Caco-2 (cell line): ENCODE measurements at regions not wholly inside any gene's neighbourhood (a gene's known extent, or its start where the extent isn't known, plus 50 kb on each side); places are given as distances from the start of the nearest gene placed in this dataset.

ENCODE experiments used
- BruUV-seq: library from RNA; stranded (reverse); fragments of 400-500 nt; replicated peaks from 2 replicates; lab custom pipeline; 2021; lab: Mats Ljungman, UMichigan
- CTCF ChIA-PET: fragments of 300-600 bp; sonication (Branson Sonifier 250); formaldehyde crosslinking; loops from one replicate; lab custom pipeline; 2022; ENCODE audit warnings: antibody characterized with exemption; lab: Charles Lee
- POLR2A ChIA-PET: fragments of 300-600 bp; sonication (Branson Sonifier 250); formaldehyde crosslinking; loops from one replicate; lab custom pipeline; 2022; ENCODE audit warnings: antibody characterized with exemption; lab: Charles Lee
- DNase-seq, 2 experiments: peaks; one replicate each; pipeline versions ENCODE4 v3.0.0 to v3.0.0-alpha.2; 2020 to 2022
- H3K27me3 ChIP-seq: replicated peaks from 2 replicates; pipeline ENCODE4 v1.6.0; 2011; ENCODE audit warnings: low read length; ENCODE audit not compliant: control insufficient read depth, insufficient read depth
- H3K36me3 ChIP-seq: 2 replicates; pipeline ENCODE4 v1.5.1; 2011; ENCODE audit warnings: low read length; ENCODE audit not compliant: control insufficient read depth, insufficient read depth
- H3K4me1 ChIP-seq: fragments of 250-450 bp; sonication (Bioruptor Pico); 2 replicates; pipeline ENCODE4 v1.5.1; 2020; ENCODE audit warnings: mild to moderate bottlenecking
- H3K4me3 ChIP-seq: 2 replicates; pipeline ENCODE4 v1.5.1; 2011; ENCODE audit warnings: low read depth, mild to moderate bottlenecking, control low read depth, low read length
- H3K9me3 ChIP-seq: fragments of 250-450 bp; sonication (Bioruptor Pico); 2 replicates; pipeline ENCODE4 v1.5.1; 2020; ENCODE audit warnings: mild to moderate bottlenecking, moderate library complexity
- H3K27ac Mint-ChIP-seq: one replicate; pipeline ENCODE4 v1.8.0; 2022; ENCODE audit warnings: mixed read lengths; ENCODE audit not compliant: unreplicated experiment
- H3K27me3 Mint-ChIP-seq: one replicate; pipeline ENCODE4 v1.8.0; 2022; ENCODE audit warnings: mixed read lengths; ENCODE audit not compliant: insufficient read depth, unreplicated experiment
- H3K36me3 Mint-ChIP-seq: one replicate; pipeline ENCODE4 v1.8.0; 2022; ENCODE audit warnings: mild to moderate bottlenecking, mixed read lengths; ENCODE audit not compliant: insufficient read depth, unreplicated experiment
- H3K4me1 Mint-ChIP-seq: one replicate; pipeline ENCODE4 v1.8.0; 2022; ENCODE audit warnings: low read depth, mixed read lengths; ENCODE audit not compliant: unreplicated experiment
- H3K4me3 Mint-ChIP-seq: one replicate; pipeline ENCODE4 v1.8.0; 2022; ENCODE audit warnings: mild to moderate bottlenecking, moderate library complexity, mixed read lengths; ENCODE audit not compliant: unreplicated experiment
- H3K9me3 Mint-ChIP-seq: one replicate; pipeline ENCODE4 v1.8.0; 2022; ENCODE audit warnings: mixed read lengths; ENCODE audit not compliant: unreplicated experiment
- intact Hi-C: fragments of 100-400 bp; cut with micrococcal nuclease; formaldehyde crosslinking; loops from one replicate; pipeline ENCODE4 v1.10.0; 2022; ENCODE audit not compliant: unreplicated experiment
- TF ChIP-seq, protein P1 (sequence below), 2 experiments: fragments of 200-600 bp in 1 of 2; IDR thresholded peaks; 1 replicate in 1 of 2; 2 replicates in 1 of 2; pipeline versions ENCODE4 v1.5.1 to v1.8.0; 2011 to 2022; ENCODE audit warnings: antibody characterized with exemption in 1 of 2, control low read depth in 1 of 2, inconsistent platforms in 1 of 2, low read depth in 1 of 2, low read length in 1 of 2, mild to moderate bottlenecking in 1 of 2, moderate library complexity in 1 of 2; ENCODE audit not compliant: insufficient read depth in 1 of 2, severe bottlenecking in 1 of 2, unreplicated experiment in 1 of 2

DNA sequence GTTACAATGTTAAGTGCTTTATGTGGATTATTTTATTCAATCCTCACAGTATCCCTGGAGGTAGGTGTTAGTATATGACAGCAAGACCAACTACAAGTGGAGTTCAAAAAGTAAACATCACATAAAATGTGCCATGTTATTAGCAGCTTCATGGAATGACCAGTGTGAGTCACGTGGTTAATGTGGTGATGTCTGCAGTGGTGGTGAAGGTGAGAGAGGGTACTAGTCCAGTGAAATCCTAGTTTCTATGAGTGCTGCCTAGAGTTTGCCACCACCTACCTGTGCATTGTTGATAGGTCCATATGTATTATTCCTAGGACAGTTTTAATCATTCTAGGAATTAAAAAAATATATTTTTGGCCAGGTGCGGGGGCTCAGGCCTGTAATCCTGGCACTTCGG lies 865.2 kb upstream of the DDX18 start:
- TF ChIP-seq, protein P1, sequence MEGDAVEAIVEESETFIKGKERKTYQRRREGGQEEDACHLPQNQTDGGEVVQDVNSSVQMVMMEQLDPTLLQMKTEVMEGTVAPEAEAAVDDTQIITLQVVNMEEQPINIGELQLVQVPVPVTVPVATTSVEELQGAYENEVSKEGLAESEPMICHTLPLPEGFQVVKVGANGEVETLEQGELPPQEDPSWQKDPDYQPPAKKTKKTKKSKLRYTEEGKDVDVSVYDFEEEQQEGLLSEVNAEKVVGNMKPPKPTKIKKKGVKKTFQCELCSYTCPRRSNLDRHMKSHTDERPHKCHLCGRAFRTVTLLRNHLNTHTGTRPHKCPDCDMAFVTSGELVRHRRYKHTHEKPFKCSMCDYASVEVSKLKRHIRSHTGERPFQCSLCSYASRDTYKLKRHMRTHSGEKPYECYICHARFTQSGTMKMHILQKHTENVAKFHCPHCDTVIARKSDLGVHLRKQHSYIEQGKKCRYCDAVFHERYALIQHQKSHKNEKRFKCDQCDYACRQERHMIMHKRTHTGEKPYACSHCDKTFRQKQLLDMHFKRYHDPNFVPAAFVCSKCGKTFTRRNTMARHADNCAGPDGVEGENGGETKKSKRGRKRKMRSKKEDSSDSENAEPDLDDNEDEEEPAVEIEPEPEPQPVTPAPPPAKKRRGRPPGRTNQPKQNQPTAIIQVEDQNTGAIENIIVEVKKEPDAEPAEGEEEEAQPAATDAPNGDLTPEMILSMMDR (IDR thresholded peaks at IDR 0.05; ENCODE audit: insufficient read depth in 1 of 2, low read depth in 1 of 2, low read length in 1 of 2, severe bottlenecking in 1 of 2, unreplicated experiment in 1 of 2) = no peak

DNA sequence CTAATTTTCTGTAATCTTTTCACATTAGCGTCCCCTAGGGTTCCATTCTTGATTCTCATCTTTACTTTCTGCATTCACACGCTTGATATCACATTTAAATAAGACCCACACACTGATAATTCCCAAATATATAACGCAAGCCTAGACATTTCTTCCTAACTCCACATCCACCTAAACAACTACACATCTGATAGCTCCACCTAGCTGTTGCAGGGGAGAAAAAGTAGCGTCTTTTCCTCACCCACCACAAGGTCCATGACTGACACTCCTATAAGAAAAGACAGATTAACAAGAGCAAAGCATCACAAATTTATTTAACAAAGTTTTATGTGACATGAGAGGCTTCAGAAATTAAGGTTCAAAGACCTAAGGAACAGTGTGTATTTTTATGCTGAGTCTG lies 862.2 kb upstream of the DDX18 start:
- CTCF ChIA-PET = no interaction called here

More for the DNA sequence above, 865.2 kb upstream of the DDX18 start:
- H3K36me3 Mint-ChIP-seq = no peaks in the 10 kb centered on the region
- intact Hi-C loops = no loop called here
- POLR2A ChIA-PET = no interaction called here
- H3K9me3 ChIP-seq = no peaks in the 10 kb centered on the region
- no peaks in the 10 kb centered on the region for H3K27me3 ChIP-seq
- CTCF ChIA-PET = no interaction called here
- no peak overlapping the region for H3K4me3 ChIP-seq
- no peak overlapping the region for H3K27ac Mint-ChIP-seq
- no peaks in the 10 kb centered on the region for H3K36me3 ChIP-seq
- no peak for DNase-seq
- H3K9me3 Mint-ChIP-seq = no peaks in the 10 kb centered on the region
- no peaks in the 10 kb centered on the region for H3K4me1 ChIP-seq
- no peaks in the 10 kb centered on the region for H3K4me1 Mint-ChIP-seq
- no peak overlapping the region for H3K4me3 Mint-ChIP-seq
- no TSS peak for BruUV-seq
- no peaks in the 10 kb centered on the region for H3K27me3 Mint-ChIP-seq

DNA sequence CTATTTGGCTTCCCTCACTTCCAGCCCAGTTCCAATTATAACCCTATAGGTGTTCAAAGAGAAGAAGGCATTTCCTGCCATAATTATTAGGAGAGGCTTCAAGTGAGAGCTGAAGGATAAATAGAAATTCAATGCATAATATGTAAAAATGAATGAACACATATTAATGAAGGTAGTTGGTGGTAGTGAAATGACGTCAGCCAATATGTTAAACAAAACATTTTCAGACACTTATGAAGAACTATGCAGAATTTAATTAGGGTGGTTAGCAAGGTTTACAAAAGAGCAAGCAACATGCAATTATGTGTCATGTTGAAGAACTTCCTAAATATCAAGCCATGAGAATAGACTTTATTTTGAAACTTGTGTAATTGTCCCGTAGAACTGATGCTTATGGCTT lies 858.8 kb upstream of the DDX18 start:
- Histone ChIP-seq H3K4me1 (no peaks in the 10 kb centered on the region), H3K4me3 (no peak overlapping the region), H3K36me3 (no peaks in the 10 kb centered on the region), H3K9me3 (peaks cover 5% of the 10 kb centered on the region; the same call in 1 of the 2 replicates), H3K27me3 (no peaks in the 10 kb centered on the region)
- no peaks in the 10 kb centered on the region for H3K36me3 Mint-ChIP-seq
- TF ChIP-seq, protein P1 (IDR thresholded peaks at IDR 0.05; ENCODE audit: insufficient read depth in 1 of 2, low read depth in 1 of 2, low read length in 1 of 2, severe bottlenecking in 1 of 2, unreplicated experiment in 1 of 2) = no peak
- no peak overlapping the region for H3K4me3 Mint-ChIP-seq
- BruUV-seq = no TSS peak
- intact Hi-C loops = no loop called here
- no peak overlapping the region for H3K27ac Mint-ChIP-seq
- H3K27me3 Mint-ChIP-seq = no peaks in the 10 kb centered on the region
- H3K4me1 Mint-ChIP-seq = no peaks in the 10 kb centered on the region
- CTCF ChIA-PET = no interaction called here
- POLR2A ChIA-PET = no interaction called here
- H3K9me3 Mint-ChIP-seq = peaks cover 16% of the 10 kb centered on the region
- no peak for DNase-seq

More for the DNA sequence above, 862.2 kb upstream of the DDX18 start:
- H3K27me3 ChIP-seq = no peaks in the 10 kb centered on the region
- peaks cover 5% of the 10 kb centered on the region; the same call in 1 of the 2 replicates for H3K9me3 ChIP-seq
- Mint-ChIP-seq H3K4me3 (no peak overlapping the region), H3K27ac (no peak overlapping the region), H3K9me3 (peaks cover 16% of the 10 kb centered on the region), H3K36me3 (no peaks in the 10 kb centered on the region), H3K4me1 (no peaks in the 10 kb centered on the region), H3K27me3 (no peaks in the 10 kb centered on the region)
- no peak overlapping the region for H3K4me3 ChIP-seq
- H3K36me3 ChIP-seq = no peaks in the 10 kb centered on the region
- no TSS peak for BruUV-seq
- POLR2A ChIA-PET = no interaction called here
- peak in 1 of 2 experiments; percentile 19 for DNase-seq
- intact Hi-C loops = loop anchor here (5.0 kb wide), 1 partner anchor 255 kb away; no protein-coding TSS in a partner anchor
- TF ChIP-seq, protein P1 (IDR thresholded peaks at IDR 0.05; ENCODE audit: insufficient read depth in 1 of 2, low read depth in 1 of 2, low read length in 1 of 2, severe bottlenecking in 1 of 2, unreplicated experiment in 1 of 2) = peak; percentile 25 to 39
- H3K4me1 ChIP-seq = no peaks in the 10 kb centered on the region
